GM19463 (cell line): ENCODE measurements at regions not wholly inside any gene's neighbourhood (a gene's known extent, or its start where the extent isn't known, plus 50 kb on each side); places are given as distances from the start of the nearest gene placed in this dataset.

ENCODE experiments used
- ATAC-seq: cut with Tn5 transposase; IDR thresholded peaks from one replicate; pipeline ENCODE4 v1.9.1; 2021; ENCODE audit warnings: mild to moderate bottlenecking, moderate library complexity; ENCODE audit not compliant: unreplicated experiment

DNA sequence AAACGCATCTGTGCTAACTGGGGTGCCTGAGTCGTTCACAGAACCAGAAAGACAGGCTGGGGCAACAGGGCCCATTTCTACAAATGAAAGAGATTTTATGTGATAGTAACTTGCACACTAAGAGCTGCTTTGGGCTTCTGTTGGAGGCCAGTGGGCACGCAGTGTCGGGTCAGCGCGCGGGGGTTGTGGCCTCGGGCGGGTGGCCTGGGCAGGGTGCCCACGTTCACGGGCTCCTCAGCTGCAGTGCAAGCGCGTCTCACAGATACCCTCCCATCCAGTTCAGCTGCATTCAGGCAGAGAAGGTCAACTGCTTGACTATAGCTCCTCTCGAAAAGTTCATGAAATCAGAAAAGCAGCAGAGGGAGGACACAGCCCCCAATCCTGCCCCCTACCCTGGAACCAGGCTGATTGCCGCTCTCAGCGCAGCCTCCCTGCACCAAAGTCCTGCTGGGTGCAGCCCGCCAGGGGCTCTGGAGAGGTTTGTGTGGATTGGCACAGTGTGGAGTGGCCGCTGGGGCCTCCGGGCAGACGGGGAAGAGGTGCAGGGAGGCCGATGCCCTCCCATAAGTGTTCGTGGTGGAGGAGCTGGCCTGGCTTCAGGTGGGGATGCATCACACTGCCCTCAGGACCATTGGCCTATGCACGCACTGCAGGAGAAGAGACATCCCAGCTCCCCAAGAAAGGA, 582.8 kb downstream of the TCERG1L start:
- ATAC-seq = no peak

GRCh38 chr10:130729876-130730275, 581.6 kb downstream of the TCERG1L start:
- no peak for ATAC-seq

- ATAC-seq = no peak
Measured at GRCh38 chr10:130737186-130737585, 574.3 kb downstream of the TCERG1L start.

- no peak for ATAC-seq
Measured at GRCh38 chr10:130737621-130738020, 573.9 kb downstream of the TCERG1L start.

DNA sequence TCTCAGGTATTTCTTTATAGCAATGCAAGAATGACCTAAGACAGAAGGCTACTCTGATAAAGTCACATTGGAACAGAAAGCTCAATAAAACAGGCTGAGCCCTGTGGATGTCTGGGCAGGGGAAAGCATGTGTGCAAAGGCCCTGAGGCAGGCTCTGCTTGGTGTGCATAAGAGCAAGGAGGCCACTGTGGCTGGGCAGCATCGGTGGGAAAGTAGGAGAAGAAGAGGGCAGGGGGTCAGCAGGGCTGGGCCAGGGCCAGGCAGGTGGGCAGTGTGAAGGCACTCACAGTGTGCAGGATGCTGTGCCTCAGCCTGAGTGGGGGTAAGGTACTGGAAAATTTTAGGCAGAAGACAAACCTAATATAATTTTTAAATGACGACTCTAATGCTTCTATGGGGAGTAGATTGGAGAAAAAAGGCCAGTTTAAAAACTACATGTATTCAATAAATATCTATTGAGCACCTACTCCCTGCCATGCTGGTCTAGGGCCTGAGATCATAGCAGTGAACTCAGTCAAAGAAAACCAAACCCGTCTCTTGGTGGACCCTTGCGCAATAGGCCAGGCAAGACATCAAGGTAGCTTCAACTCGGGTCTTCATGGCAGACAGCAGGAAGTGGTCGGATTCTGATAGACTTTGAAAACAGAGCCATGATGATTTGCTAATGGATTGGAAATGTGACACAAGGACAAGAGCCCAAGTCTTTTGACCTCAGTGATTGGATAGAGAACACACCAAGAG, 572.3 kb downstream of the TCERG1L start:
- ATAC-seq = no peak

- ATAC-seq = no peak
Measured at GRCh38 chr10:130739757-130740145, 571.8 kb downstream of the TCERG1L start.

DNA sequence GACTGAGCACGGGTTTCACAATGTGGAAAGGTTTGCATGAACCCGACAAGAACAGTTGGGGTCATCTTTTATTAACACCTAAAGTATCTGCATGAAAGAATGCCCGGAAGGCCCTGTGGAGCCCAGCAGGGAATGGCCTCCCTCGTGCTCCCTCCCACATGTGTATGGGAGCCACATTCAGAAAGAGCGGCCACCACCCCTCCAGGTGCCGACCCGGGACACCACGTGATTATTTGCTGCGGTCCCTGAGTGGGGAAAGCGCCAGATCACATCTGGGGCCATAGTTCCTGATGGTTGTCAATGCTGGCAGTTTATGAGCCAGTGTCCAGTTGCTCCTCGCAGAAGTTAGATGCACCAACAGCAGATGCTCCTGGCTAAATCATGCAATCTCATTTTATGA, 571.4 kb downstream of the TCERG1L start:
- no peak for ATAC-seq

GRCh38 chr10:130740915-130741750, 570.4 kb downstream of the TCERG1L start:
- ATAC-seq = no peak

- ATAC-seq = no peak
Measured at GRCh38 chr10:130741901-130742855, 569.3 kb downstream of the TCERG1L start.

GRCh38 chr10:130742941-130743675, 568.4 kb downstream of the TCERG1L start:
- no peak for ATAC-seq

DNA sequence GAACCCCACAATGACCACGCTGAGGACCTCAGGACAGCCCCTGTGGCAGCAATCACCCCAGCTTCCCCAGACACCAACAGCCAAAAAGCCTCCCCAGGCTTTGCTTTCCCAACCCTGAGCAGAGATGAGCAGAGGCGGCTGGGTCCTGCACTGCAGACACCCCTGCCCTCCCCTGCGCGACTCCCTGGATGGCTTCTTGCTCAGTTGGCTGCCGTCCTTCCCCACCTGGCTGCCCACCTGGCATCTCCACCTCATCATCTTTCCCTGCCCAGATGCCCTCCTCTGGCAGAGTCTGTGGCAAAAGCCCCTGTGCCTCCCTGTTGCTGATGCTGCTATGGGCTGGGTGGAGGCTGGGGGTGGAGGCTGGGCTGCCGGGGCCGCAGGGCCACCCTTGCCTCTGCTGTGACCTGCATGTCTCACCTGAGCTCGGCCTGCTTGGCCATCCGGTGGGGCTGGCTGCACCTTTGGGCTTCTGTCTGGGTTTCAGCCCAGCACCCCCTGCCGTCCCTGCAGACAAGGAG, 567.7 kb downstream of the TCERG1L start:
- no peak for ATAC-seq

DNA sequence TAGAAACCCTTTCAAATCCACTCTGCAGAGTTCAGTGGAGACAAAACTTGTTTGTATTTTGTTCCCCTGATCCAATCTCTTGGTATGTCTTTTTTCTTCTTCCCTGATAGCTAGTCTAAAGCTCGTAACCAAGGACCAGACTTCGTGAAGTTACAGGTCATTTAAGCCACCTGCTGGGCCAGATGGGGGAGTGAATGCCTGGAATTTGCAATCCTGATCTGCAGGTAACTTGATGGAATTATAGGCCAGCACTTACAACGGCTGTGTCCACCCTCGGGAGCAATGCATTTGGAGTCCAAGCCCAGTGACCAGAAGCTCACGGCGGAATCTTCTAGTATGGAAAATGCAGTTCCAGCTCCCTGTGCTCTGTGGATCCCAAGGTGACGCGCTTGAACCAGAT, 566.9 kb downstream of the TCERG1L start:
- ATAC-seq = no peak

- no peak for ATAC-seq
Measured at GRCh38 chr10:130745251-130745650, 566.3 kb downstream of the TCERG1L start.

DNA sequence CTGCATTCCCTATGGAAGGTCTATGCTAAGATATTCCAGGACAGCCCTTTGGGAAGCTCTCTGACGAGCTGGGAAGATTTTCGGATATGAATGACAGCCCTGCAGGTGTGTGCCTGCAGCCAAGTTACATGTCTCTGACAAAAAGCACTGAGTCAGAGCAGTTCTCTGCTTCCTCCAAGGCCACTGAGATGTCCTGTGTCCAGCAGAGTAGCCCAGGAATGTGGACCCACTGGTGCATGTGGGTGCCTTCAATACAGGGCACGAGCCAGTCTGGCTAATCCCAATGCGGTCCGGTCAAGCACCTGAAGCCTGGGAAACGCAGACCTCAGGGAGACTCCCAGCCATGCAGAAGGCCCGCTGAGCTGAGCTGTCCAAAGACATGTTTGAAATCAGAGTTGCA, 565.7 kb downstream of the TCERG1L start:
- no peak for ATAC-seq

DNA sequence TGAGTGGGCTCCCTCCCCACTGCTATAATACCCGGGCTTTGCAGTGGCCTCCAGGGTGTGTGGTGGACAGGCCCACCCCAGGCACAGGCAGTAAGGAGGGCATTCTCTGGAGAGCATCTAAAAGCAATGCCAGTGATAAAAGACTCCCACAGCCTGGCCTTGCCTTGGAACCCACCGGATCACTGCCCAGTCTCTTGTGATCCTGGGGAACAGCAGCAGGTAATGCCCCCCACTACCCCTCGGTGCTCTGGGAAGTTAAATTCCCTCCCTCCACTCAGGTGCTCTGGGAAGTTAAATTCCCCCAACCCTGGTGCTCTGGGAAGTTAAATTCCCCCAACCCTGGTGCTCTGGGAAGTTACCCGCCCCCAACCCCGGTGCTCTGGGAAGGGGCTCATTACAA, 565.2 kb downstream of the TCERG1L start:
- ATAC-seq = no peak

DNA sequence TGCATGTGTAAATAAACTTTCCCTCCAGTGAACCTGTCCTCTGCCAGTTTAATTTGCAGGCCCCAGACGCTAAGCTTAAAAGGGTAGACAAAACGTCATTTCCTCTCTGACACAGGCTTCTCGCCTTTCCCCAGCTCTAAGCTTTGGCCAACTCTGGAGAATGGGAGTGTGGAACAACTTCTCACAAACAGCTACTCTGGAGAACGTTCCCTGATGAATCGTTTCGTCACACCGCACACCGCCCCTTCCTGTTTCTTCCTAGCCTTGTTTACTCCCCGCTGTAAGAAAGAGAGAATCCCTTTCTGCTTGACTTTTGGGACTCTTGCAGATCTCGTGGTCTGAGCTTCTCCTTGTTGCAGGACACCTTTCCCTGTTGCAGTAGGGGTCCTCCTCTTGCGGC, 564.2 kb downstream of the TCERG1L start:
- ATAC-seq = no peak

- ATAC-seq = no peak
Measured at GRCh38 chr10:130747946-130748345, 563.6 kb downstream of the TCERG1L start.

DNA sequence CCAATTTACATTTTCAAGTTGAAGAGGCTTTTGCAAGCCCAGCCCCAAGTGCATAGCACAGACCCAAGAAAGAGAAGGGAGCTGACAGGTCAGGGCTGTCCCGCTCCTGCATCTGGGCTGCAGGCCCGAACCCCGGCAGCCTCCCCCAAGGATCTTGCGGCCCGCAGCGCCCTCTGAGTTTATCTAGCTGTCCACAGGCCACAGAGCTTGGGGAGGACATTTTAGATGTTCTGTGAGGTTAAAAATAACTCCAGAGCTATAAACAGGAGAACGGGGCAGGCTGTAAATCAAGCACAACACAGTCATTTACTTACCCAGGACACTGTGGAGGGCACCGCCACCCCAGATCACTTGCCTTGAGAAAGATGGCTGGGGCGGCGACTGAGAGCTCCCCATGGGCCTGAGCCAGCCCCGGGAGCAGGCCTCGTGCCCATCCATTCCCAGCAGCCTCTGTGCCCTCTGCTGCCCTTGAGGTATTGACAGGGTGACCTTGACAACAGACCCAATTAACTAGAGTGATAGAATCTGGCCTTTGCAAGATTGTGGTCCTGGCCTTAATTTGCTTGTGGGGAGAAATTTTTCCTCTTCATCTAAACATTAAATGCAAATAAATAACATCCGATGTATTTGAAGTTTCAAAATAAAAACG, 563.0 kb downstream of the TCERG1L start:
- ATAC-seq = no peak

GRCh38 chr10:130749911-130750310, 561.6 kb downstream of the TCERG1L start:
- ATAC-seq = no peak
